Astrocyte (in vitro differentiated cells and primary cell): ENCODE measurements at regions not wholly inside any gene's neighbourhood (a gene's known extent, or its start where the extent isn't known, plus 50 kb on each side); places are given as distances from the start of the nearest gene placed in this dataset.

Experiments used
- DNase-seq: peaks from one replicate; pipeline ENCODE4 v3.0.0-alpha.2; 2010; ENCODE audit warnings: low read depth
- FAIRE-seq: peaks from 2 replicates; lab custom pipeline; 2011; peaks lifted over from hg19 to GRCh38; lab: Jason Lieb, UNC
- H2AFZ ChIP-seq: 2 replicates; pipeline ENCODE4 v1.6.0; 2012; ENCODE audit warnings: low read depth, low read length, inconsistent platforms
- H3K27ac ChIP-seq: 2 replicates; pipeline ENCODE4 v1.5.1; 2011; ENCODE audit warnings: low read depth, low read length, inconsistent platforms
- H3K27me3 ChIP-seq: 2 replicates; pipeline ENCODE4 v1.6.0; 2011; ENCODE audit warnings: low read length, inconsistent platforms; ENCODE audit not compliant: insufficient read depth
- H3K36me3 ChIP-seq: 2 replicates; pipeline ENCODE4 v1.5.1; 2011; ENCODE audit warnings: low read length, inconsistent platforms; ENCODE audit not compliant: insufficient read depth
- H3K4me1 ChIP-seq: 2 replicates; pipeline ENCODE4 v1.5.1; 2011; ENCODE audit warnings: low read length, inconsistent platforms; ENCODE audit not compliant: insufficient read depth
- H3K4me2 ChIP-seq: 2 replicates; pipeline ENCODE4 v1.6.0; 2012; ENCODE audit warnings: low read length, inconsistent platforms
- H3K4me3 ChIP-seq: 2 replicates; pipeline ENCODE4 v1.5.1; 2011; ENCODE audit warnings: low read depth, mild to moderate bottlenecking, low read length, inconsistent platforms; ENCODE audit not compliant: insufficient read depth
- H3K79me2 ChIP-seq: 2 replicates; pipeline ENCODE4 v1.6.0; 2012; ENCODE audit warnings: mild to moderate bottlenecking, low read length, inconsistent platforms; ENCODE audit not compliant: insufficient read depth
- H3K9ac ChIP-seq: 2 replicates; pipeline ENCODE4 v1.6.0; 2012; ENCODE audit warnings: mild to moderate bottlenecking, low read length, inconsistent platforms
- H3K9me3 ChIP-seq: 2 replicates; pipeline ENCODE4 v1.5.1; 2012; ENCODE audit warnings: low read depth, mild to moderate bottlenecking, low read length, inconsistent platforms; ENCODE audit not compliant: insufficient read depth
- H4K20me1 ChIP-seq: 2 replicates; pipeline ENCODE4 v1.6.0; 2012; ENCODE audit warnings: low read length, inconsistent platforms; ENCODE audit not compliant: insufficient read depth
- H3K27ac Mint-ChIP-seq: one replicate; pipeline ENCODE4 v1.8.0; 2021; ENCODE audit warnings: mild to moderate bottlenecking, mixed read lengths; ENCODE audit not compliant: unreplicated experiment
- H3K27me3 Mint-ChIP-seq: one replicate; pipeline ENCODE4 v1.8.0; 2021; ENCODE audit warnings: low read depth, mixed read lengths; ENCODE audit not compliant: unreplicated experiment
- H3K36me3 Mint-ChIP-seq: one replicate; pipeline ENCODE4 v1.8.0; 2021; ENCODE audit warnings: low read depth, mixed read lengths; ENCODE audit not compliant: unreplicated experiment
- H3K4me1 Mint-ChIP-seq: one replicate; pipeline ENCODE4 v1.8.0; 2021; ENCODE audit warnings: low read depth, mixed read lengths; ENCODE audit not compliant: unreplicated experiment
- H3K4me3 Mint-ChIP-seq: one replicate; pipeline ENCODE4 v1.8.0; 2021; ENCODE audit warnings: mild to moderate bottlenecking, moderate library complexity, mixed read lengths; ENCODE audit not compliant: unreplicated experiment
- H3K9me3 Mint-ChIP-seq: one replicate; pipeline ENCODE4 v1.8.0; 2021; ENCODE audit warnings: mild to moderate bottlenecking, mixed read lengths; ENCODE audit not compliant: unreplicated experiment
- EZH2 ChIP-seq: IDR thresholded peaks from 2 replicates; pipeline ENCODE4 v1.6.1; 2012; ENCODE audit warnings: mild to moderate bottlenecking, low read length, inconsistent platforms; ENCODE audit not compliant: insufficient read depth
- TF ChIP-seq, protein P1 (sequence below): IDR thresholded peaks from 2 replicates; pipeline ENCODE4 v1.5.1; 2011; ENCODE audit warnings: low read depth, mild to moderate bottlenecking, inconsistent platforms, low read length, moderate library complexity; ENCODE audit not compliant: insufficient read depth

DNA sequence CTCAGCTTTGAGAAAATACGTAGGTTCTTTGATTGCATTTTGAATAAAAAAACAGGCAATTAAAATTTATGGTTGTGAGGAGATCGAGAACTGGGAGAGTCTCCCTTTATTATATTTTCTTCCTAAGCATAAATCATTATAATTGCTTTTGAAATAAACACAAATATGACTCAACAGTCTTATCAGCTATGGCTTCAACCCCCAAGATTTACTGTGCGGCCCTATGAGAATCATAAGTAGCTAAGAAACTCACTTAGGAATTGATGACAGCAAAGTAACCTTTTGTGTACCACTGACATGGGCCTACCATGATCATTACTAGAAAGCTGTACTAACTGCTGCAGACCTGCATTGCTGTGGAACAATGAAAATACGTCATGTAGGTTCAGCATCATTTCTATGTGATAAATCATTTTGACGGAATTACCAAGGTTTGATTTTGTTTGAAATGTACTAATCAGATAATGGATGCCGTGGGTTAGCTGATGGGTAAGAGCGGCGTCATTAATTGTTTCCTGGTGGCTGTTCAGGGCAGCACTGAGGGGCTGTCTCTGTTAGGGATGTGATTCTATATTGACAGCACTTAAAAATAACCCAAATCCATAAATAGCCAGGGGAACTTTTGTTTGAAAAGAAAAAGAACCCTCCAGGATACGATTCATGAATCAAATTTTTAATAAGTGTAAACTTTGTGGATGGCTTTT is 51.5 kb upstream of the GPRIN3 start:
- FAIRE-seq: no peak
- TF ChIP-seq, protein P1, sequence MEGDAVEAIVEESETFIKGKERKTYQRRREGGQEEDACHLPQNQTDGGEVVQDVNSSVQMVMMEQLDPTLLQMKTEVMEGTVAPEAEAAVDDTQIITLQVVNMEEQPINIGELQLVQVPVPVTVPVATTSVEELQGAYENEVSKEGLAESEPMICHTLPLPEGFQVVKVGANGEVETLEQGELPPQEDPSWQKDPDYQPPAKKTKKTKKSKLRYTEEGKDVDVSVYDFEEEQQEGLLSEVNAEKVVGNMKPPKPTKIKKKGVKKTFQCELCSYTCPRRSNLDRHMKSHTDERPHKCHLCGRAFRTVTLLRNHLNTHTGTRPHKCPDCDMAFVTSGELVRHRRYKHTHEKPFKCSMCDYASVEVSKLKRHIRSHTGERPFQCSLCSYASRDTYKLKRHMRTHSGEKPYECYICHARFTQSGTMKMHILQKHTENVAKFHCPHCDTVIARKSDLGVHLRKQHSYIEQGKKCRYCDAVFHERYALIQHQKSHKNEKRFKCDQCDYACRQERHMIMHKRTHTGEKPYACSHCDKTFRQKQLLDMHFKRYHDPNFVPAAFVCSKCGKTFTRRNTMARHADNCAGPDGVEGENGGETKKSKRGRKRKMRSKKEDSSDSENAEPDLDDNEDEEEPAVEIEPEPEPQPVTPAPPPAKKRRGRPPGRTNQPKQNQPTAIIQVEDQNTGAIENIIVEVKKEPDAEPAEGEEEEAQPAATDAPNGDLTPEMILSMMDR: no peak
- TF ChIP-seq EZH2: no peak
- Mint-ChIP-seq H3K9me3 (no peaks in the 10 kb centered on the region), H3K36me3 (no peaks in the 10 kb centered on the region), H3K27ac (no peak overlapping the region), H3K4me3 (no peak overlapping the region), H3K4me1 (no peaks in the 10 kb centered on the region), H3K27me3 (peaks cover 4% of the 10 kb centered on the region)
- Histone ChIP-seq H3K79me2 (no peaks in the 10 kb centered on the region), H3K36me3 (no peaks in the 10 kb centered on the region), H3K4me1 (no peaks in the 10 kb centered on the region), H4K20me1 (no peaks in the 10 kb centered on the region), H3K27me3 (no peaks in the 10 kb centered on the region), H3K9ac (no peak overlapping the region), H3K27ac (no peak overlapping the region), H3K9me3 (no peaks in the 10 kb centered on the region), H2AFZ (no peak overlapping the region), H3K4me3 (no peak overlapping the region), H3K4me2 (no peak overlapping the region)
- DNase-seq: no peak

DNA sequence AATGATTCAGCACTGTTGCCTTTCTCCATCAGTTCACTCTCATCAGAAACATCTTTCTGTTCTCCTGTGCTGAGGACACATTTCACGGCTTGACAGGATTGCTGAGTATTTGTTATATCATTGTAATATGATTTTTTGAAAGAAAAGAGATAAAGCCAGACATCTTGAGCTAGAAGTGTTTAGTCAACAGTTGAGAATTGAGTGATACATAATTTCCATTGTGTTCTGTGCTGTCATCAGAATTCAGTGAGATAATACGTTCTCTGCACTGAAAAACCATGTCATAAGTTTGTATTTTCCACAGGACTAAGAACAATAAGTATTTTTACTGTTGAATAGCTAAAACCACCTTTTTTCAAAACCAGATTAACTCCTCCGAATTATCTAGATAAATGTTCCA is 50.2 kb upstream of the GPRIN3 start:
- no peak overlapping the region for H3K9ac ChIP-seq
- Mint-ChIP-seq H3K4me1 (no peaks in the 10 kb centered on the region), H3K36me3 (no peaks in the 10 kb centered on the region), H3K4me3 (no peak overlapping the region), H3K27me3 (peaks cover 4% of the 10 kb centered on the region), H3K9me3 (no peaks in the 10 kb centered on the region), H3K27ac (no peak overlapping the region)
- no peak overlapping the region for H3K4me3 ChIP-seq
- no peaks in the 10 kb centered on the region for H3K27me3 ChIP-seq
- H3K36me3 ChIP-seq: no peaks in the 10 kb centered on the region
- H3K79me2 ChIP-seq: no peaks in the 10 kb centered on the region
- no peak overlapping the region for H3K27ac ChIP-seq
- no peak overlapping the region for H2AFZ ChIP-seq
- no peak overlapping the region for H3K4me2 ChIP-seq
- TF ChIP-seq EZH2: no peak
- TF ChIP-seq, protein P1: no peak
- no peaks in the 10 kb centered on the region for H3K4me1 ChIP-seq
- H4K20me1 ChIP-seq: no peaks in the 10 kb centered on the region
- DNase-seq: no peak
- H3K9me3 ChIP-seq: no peaks in the 10 kb centered on the region
- FAIRE-seq: no peak
